ENCODE measurements at regions not wholly inside any gene's neighbourhood (a gene's known extent, or its start where the extent isn't known, plus 50 kb on each side); places are given as distances from the start of the nearest gene placed in this dataset.

DNA sequence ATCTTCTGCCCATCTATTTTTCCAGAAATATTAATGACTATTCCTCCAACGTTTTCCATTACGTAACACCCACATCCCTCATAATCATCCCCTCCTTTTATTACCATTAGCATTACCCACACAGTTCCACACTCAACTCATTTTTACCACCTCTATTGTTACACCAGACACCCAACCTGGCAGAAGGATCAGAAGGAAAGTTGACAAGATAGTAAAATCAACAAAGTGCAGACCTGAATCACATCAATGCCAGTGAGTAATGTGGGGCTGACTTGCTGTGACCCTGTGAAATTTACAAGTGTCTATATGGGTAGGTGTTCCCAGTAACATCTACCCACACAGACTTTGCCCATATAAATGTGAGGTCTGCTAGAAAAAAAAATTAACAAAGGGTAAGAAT lies 568.2 kb downstream of the MAFB start:
- no peak for DNase-seq

GRCh38 chr20:40111282-40111681 lies 577.8 kb downstream of the MAFB start:
- DNase-seq: no peak

- DNase-seq: no peak
These were observed 578.7 kb downstream of the MAFB start for GRCh38 chr20:40110311-40110831.

DNA sequence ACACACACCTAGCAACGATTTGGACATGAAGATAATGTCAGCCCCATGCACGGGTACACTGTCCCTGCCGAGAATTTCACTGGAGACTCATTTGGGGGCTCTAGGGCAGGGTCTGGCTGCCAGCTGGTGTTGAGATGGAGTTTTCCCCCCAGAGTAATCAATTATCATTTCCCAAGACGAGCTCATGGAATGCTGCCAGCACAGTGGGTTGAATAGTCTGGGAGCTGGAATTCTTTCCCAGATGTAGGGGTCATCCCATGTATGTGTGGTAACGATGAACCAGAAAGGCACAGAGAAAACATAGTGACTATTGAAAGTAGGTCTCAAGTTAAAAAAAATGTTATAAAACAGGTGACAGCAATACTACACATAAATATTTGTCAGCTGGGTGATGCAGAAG lies 579.9 kb downstream of the MAFB start:
- no peak for DNase-seq

DNA sequence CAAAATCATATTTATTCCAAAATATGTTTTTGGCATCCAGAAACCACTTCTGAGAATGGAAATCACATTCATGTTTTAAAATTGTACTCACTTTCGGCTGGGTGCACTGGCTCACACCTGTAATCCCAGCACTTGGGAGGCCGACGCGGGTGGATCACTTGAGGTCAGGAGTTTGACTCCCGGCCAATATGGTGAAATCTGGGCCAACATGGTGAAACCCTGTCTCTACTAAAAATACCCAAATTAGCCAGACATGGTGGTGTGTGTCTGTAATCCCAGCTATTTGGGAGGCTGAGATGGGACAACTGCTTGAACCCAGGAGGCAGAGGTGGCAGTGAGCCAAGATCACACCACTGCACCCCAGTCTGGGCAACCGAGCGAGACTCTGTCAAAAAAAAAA lies 580.7 kb downstream of the MAFB start:
- no peak for DNase-seq

DNA sequence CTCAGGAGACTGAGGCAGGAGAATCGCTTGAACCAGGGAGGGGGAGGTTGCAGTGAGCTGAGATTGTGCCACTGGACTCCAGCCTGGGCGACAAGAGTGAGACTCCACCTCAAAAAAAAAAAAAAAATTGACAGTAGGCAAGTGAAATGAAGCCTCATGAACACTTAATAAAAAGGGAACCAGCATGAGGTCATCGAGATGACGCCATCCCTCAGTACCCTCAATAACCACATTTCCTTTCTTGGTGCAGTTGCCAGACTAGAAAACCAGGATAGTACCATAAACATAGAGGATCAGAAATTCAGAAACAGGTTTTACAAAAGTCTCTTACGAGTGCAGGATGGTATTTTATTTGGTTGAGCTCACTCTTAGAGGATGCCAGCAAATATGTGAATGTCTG lies 584.1 kb downstream of the MAFB start:
- no peak for DNase-seq

DNA sequence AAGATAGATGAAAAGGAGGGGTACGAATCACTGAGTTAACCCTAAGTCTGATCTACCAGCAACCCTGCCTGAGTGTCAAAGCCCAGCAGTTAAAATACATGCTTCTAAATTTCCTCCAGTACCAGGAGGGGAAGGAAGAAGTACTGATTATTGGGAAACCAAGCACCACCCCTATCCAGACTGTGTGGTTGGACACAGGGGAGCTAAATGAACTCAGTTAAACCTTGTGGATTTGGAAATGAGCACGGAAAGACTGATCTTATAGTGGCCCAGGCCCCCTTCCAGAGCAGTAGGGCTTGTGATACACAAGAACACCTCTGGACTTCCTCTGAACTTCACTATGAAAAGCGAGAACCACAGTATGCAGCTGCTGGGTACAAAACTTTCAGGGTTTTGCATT lies 585.6 kb downstream of the MAFB start:
- no peak for DNase-seq

DNA sequence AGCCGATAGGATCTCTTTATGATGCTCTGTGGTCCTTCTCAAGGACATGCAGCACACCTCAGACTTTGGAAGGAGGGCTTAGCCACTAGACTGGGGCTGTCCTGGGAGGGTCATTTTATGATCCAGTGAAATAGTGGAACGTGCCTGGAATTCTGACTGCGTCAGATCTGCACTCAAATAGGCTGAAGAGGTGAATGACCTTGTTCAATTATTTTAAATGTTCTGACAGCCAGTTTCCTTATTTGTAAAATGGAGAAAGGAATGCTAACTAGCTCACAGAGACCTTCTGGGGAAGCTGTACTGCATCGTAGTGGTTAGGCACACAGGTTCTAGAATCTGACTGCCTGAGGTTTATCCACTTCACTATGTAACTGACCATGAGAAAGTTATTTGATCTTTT lies 587.5 kb downstream of the MAFB start:
- DNase-seq: no peak

DNA sequence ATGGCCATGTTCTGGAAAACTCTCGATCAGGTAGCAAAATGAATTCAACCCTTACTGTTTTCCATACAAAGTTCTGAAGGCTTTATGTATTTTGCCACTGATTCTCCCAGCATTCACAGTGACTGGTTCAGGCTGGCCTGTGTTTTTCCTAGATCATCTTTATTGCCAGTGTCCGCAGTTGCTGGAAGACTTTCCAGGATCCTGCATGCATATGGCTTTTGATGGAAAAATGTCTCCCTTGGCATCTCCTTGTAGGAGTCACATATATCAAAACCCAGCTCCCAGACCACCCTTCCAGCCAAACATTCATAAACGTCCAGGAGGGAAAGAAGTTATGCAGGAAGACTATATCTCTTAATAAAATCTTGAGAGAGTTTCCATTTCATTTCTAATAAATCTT lies 588.8 kb downstream of the MAFB start:
- no peak for DNase-seq

GRCh38 chr20:40090236-40090635 lies 598.8 kb downstream of the MAFB start:
- no peak for DNase-seq

DNA sequence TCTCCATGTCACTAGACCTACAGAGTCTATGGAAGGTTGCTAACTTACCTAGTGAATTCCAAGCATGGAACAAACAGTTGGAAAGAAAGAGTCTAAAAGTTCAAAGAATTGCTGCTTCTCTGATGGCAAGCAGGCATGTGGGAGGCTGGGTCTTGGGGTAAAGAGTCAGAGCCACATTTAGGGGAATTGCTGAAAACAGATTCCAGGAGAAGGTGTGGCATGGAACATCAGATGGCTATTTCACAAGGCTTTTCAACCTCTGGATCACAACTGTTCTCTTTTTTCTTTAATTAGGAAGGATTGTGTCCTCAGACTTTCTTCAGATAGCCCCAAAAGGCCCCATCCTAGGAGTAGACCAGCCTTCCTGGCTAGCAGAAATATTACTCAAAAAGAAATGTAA lies 601.5 kb downstream of the MAFB start:
- no peak for DNase-seq

GRCh38 chr20:40085513-40085912 lies 603.5 kb downstream of the MAFB start:
- no peak for DNase-seq

DNA sequence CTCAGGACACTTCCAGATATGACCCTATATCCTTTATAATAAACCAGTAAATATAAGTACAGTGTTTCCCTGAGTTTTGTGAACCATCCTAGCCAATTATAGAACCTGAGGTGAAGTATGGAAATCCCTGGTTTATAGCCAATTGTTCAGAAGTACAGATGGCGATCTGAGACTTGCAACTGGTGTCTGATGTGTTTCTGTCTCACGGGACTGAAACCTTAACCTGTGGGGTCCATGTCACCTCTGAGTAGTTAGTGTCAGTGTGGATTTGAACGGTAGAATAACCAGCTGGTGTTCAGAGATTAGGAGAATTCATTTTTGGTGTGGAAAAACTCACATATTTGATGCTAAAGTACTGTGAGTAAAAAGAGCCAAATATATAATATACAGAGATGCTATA lies 606.6 kb downstream of the MAFB start:
- DNase-seq: no peak

DNA sequence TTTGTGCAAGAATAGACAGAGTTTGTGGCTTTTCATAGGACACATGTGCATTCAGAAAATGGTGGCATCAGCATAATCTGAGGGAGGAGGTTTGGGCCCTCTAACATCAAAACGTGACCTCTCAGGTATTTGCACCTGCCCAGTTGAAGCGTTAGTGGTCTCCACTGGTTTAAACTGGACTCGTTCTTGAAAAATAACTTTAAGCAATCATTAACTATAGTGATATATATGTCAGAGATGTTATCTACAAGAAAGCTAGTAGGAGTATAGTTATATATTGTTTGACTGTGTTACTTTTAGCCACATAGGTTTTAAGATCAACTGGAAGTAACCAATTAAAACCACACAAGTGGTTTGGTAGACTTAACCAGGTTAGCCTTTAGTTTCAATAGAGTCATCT lies 607.4 kb downstream of the MAFB start:
- DNase-seq: no peak

GRCh38 chr20:40080041-40080652 lies 608.9 kb downstream of the MAFB start:
- DNase-seq: no peak

- DNase-seq: no peak
These were observed 615.4 kb downstream of the MAFB start for GRCh38 chr20:40073535-40074111.

DNA sequence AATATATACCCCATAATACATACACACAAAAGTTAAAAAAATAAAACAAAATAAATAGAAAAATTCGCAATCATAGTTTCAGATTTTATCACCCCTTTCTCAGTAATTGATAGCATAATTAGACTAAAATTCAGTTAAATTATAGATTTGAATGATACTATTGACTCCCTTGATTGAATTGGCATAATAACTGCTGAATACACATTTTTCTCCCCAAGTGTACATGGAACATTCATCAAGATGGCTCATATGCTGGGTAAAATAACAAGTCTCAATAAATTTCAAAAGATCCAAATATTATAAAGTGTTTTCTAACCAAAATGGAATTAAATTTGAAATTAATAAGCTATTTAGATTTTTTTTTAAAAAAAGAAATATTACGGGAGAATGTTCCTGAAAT lies 616.1 kb downstream of the MAFB start:
- no peak for DNase-seq

- no peak for DNase-seq
These were observed 632.9 kb downstream of the MAFB start for GRCh38 chr20:40056171-40056570.

DNA sequence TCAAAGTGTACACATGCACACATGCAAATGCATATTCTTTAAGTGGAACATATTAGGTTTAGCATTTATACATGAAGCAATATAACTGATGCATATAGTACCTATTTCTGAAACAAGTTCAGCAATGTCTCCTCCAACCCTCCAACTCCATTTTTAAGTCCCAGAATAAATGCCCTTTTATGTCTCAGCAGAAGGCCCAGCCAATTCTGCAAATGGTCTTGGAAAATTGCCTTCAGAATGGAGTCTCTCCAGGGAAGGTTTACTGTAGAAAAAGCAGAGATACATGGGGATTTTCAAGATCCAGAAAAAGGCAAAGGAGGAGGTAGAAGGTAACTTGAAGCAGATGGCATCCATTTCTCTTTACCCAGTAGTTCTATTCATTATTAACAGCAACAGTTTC lies 633.3 kb downstream of the MAFB start:
- no peak for DNase-seq

GRCh38 chr20:40054311-40054710 lies 634.7 kb downstream of the MAFB start:
- no peak for DNase-seq

GRCh38 chr20:40050596-40050995 lies 638.4 kb downstream of the MAFB start:
- DNase-seq: no peak

- DNase-seq: no peak
These were observed 639.2 kb downstream of the MAFB start for GRCh38 chr20:40049854-40050253.

DNA sequence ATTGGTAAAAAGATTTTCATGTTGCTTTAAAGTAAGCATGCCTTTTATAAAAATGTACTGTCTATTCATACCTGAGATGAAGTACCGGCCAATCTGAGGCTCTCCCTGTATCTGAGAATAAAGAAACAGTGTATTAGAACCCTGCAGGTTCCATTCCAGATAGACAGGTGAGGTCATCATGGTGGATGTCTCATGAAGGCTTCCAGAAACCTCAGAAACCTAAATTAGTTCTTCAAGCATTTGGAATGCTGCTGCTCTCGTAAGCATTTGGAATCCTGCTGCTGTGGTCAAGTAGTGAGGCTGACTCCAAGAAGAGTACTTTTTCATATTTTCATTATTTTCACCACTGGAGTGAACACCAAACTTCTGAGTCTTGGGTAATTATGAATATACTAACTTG lies 642.3 kb downstream of the MAFB start:
- no peak for DNase-seq

GRCh38 chr20:40037511-40037910 lies 651.5 kb downstream of the MAFB start:
- no peak for DNase-seq

- DNase-seq: no peak
These were observed 659.4 kb downstream of the MAFB start for GRCh38 chr20:40029589-40029988.

Measured in 8988T (cell line).